Fibroblast of lung (primary cell): ENCODE measurements at regions not wholly inside any gene's neighbourhood (a gene's known extent, or its start where the extent isn't known, plus 50 kb on each side); places are given as distances from the start of the nearest gene placed in this dataset.

Experiments used
- DNase-seq, 2 donors: peaks; one replicate each; pipeline versions ENCODE4 v3.0.0 to v3.0.0-alpha.2; 2010; ENCODE audit warnings: low read depth in 2 of 2
- H2AFZ ChIP-seq: 2 replicates; pipeline ENCODE4 v1.5.1; 2012; ENCODE audit warnings: low read length, control low read depth, inconsistent platforms
- H3K27ac ChIP-seq: 2 replicates; pipeline ENCODE4 v1.5.1; 2011; ENCODE audit warnings: low read length, control low read depth; ENCODE audit not compliant: insufficient read depth
- H3K27me3 ChIP-seq: 2 replicates; pipeline ENCODE4 v1.5.1; 2011; ENCODE audit warnings: mild to moderate bottlenecking, low read length; ENCODE audit not compliant: control insufficient read depth, insufficient read depth
- H3K36me3 ChIP-seq: 2 replicates; pipeline ENCODE4 v1.5.1; 2011; ENCODE audit warnings: low read length; ENCODE audit not compliant: control insufficient read depth, insufficient read depth
- H3K4me1 ChIP-seq: 2 replicates; pipeline ENCODE4 v1.5.1; 2011; ENCODE audit warnings: low read length; ENCODE audit not compliant: control insufficient read depth, insufficient read depth; ENCODE audit errors: extremely low read depth
- H3K4me2 ChIP-seq: 2 replicates; pipeline ENCODE4 v1.5.1; 2011; ENCODE audit warnings: low read length, control low read depth; ENCODE audit not compliant: insufficient read depth; ENCODE audit errors: extremely low read depth
- H3K4me3 ChIP-seq, 4 experiments: fragments of 200-600 bp in 1 of 4; sonication (generic) in 1 of 4; replicated peaks in 1 of 4; 2 replicates each; pipeline ENCODE4 v1.5.1; 2011 to 2016; ENCODE audit warnings: low read length in 4 of 4, low read depth in 3 of 4, mild to moderate bottlenecking in 3 of 4, control low read depth in 2 of 4, inconsistent platforms in 1 of 4, mixed read lengths in 1 of 4; ENCODE audit not compliant: insufficient read depth in 1 of 4; ENCODE audit errors: control extremely low read depth in 1 of 4
- H3K79me2 ChIP-seq: 2 replicates; pipeline ENCODE4 v1.5.1; 2012; ENCODE audit warnings: mild to moderate bottlenecking, low read length, inconsistent platforms; ENCODE audit not compliant: control insufficient read depth, insufficient read depth
- H3K9ac ChIP-seq: 2 replicates; pipeline ENCODE4 v1.5.1; 2011; ENCODE audit warnings: mild to moderate bottlenecking, low read length, control low read depth; ENCODE audit not compliant: insufficient read depth
- H3K9me3 ChIP-seq: 2 replicates; pipeline ENCODE4 v1.5.1; 2012; ENCODE audit warnings: low read depth, low read length; ENCODE audit not compliant: control insufficient read depth, insufficient read depth
- H4K20me1 ChIP-seq: 2 replicates; pipeline ENCODE4 v1.5.1; 2011; ENCODE audit warnings: low read length; ENCODE audit not compliant: control insufficient read depth, insufficient read depth; ENCODE audit errors: extremely low read depth
- EZH2 ChIP-seq: IDR thresholded peaks from 2 replicates; pipeline ENCODE4 v1.5.1; 2012; ENCODE audit warnings: low read length, control low read depth, mild to moderate bottlenecking; ENCODE audit errors: missing control alignments
- TF ChIP-seq, protein P1 (sequence below), 2 donors: IDR thresholded peaks in 1 of 2; conservative IDR thresholded peaks in 1 of 2; 1 replicate in 1 of 2; 2 replicates in 1 of 2; pipeline ENCODE4 v1.5.1; 2011 to 2012; ENCODE audit warnings: low read length in 2 of 2, control low read depth in 1 of 2, inconsistent platforms in 1 of 2, low read depth in 1 of 2, mild to moderate bottlenecking in 1 of 2

DNA sequence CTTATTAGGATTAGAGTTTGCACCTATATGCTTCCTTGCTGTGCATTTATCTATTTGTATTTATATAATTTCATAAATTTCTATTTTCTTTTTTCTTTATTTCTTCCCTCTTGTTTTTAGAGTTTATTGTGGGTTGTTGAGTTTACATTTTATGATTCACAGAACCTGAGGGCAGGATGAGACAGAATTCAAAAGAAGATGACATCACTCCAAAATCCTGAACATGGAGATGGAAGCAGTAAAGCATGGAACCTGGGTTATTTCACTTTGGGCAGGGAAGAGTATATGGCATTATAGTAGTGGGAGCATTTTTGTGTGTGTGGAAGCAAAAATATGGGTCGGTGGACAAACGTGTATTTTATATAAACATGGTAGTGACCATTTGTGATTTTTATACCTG lies 157.5 kb downstream of the RFX6 start:
- H3K79me2 ChIP-seq: no peaks in the 10 kb centered on the region
- H3K4me3 ChIP-seq: no peak overlapping the region
- no peaks in the 10 kb centered on the region for H4K20me1 ChIP-seq
- no peak overlapping the region for H2AFZ ChIP-seq
- H3K27ac ChIP-seq: no peak overlapping the region
- TF ChIP-seq EZH2: no peak
- TF ChIP-seq, protein P1, sequence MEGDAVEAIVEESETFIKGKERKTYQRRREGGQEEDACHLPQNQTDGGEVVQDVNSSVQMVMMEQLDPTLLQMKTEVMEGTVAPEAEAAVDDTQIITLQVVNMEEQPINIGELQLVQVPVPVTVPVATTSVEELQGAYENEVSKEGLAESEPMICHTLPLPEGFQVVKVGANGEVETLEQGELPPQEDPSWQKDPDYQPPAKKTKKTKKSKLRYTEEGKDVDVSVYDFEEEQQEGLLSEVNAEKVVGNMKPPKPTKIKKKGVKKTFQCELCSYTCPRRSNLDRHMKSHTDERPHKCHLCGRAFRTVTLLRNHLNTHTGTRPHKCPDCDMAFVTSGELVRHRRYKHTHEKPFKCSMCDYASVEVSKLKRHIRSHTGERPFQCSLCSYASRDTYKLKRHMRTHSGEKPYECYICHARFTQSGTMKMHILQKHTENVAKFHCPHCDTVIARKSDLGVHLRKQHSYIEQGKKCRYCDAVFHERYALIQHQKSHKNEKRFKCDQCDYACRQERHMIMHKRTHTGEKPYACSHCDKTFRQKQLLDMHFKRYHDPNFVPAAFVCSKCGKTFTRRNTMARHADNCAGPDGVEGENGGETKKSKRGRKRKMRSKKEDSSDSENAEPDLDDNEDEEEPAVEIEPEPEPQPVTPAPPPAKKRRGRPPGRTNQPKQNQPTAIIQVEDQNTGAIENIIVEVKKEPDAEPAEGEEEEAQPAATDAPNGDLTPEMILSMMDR (conservative IDR thresholded peaks at IDR 0.05 in 1 of 2, IDR thresholded peaks at IDR 0.05 in 1 of 2; ENCODE audit: low read depth in 1 of 2, low read length in 2 of 2): no peak
- no peak for DNase-seq
- H3K4me1 ChIP-seq: no peaks in the 10 kb centered on the region
- H3K36me3 ChIP-seq: no peaks in the 10 kb centered on the region
- H3K27me3 ChIP-seq: no peaks in the 10 kb centered on the region
- H3K4me2 ChIP-seq: no peak overlapping the region
- no peak overlapping the region for H3K9ac ChIP-seq
- no peaks in the 10 kb centered on the region for H3K9me3 ChIP-seq

DNA sequence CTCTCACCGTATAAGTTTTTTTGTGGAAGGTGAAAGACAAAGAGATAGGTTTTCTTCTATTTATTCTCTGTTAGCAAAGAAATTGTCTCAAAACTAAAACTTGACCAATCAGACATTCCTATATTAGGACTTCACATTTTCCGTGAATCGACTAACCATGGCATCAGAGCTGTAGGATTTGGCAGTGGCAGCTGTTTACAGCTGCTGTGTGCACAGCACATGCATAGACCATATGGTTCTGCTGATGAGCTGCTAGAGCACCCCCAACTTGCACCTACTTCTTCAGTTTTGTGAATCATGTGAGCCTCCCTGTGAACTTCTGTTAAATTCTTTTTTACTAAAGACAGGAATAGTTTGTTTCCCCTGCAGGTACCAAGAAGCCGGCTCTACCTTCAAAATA lies 157.9 kb downstream of the RFX6 start:
- Histone ChIP-seq H3K4me1 (no peaks in the 10 kb centered on the region), H3K27ac (no peak overlapping the region), H3K27me3 (no peaks in the 10 kb centered on the region), H3K4me3 (no peak overlapping the region), H4K20me1 (no peaks in the 10 kb centered on the region), H2AFZ (no peak overlapping the region), H3K4me2 (no peak overlapping the region), H3K36me3 (no peaks in the 10 kb centered on the region), H3K9ac (no peak overlapping the region), H3K9me3 (no peaks in the 10 kb centered on the region), H3K79me2 (no peaks in the 10 kb centered on the region)
- TF ChIP-seq, protein P1 (conservative IDR thresholded peaks at IDR 0.05 in 1 of 2, IDR thresholded peaks at IDR 0.05 in 1 of 2; ENCODE audit: low read depth in 1 of 2, low read length in 2 of 2): no peak
- TF ChIP-seq EZH2: no peak
- DNase-seq: no peak

DNA sequence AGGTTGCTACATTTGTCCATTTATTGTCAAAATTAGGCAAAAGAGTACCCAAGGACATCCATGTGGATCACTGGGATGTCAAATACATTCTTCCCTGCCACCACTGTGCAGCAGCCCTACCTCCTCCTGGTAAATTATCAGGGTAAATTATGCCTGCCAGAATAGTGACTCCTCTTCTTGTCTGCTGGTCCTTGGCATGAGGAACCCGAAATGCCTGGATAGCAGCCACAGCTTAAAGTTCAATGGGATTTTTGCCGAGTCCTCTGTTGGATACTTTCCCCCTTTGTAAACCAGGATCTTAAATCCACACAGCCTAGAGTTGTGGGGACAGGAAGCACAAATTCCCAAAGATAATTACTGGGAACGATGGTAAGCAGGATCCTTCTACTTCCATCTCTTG lies 173.3 kb downstream of the RFX6 start:
- Histone ChIP-seq H3K9me3 (no peaks in the 10 kb centered on the region), H3K4me3 (no peak overlapping the region), H2AFZ (no peak overlapping the region), H3K4me1 (no peaks in the 10 kb centered on the region), H3K9ac (no peak overlapping the region), H3K27me3 (no peaks in the 10 kb centered on the region), H4K20me1 (no peaks in the 10 kb centered on the region), H3K79me2 (no peaks in the 10 kb centered on the region), H3K27ac (no peak overlapping the region), H3K4me2 (no peak overlapping the region), H3K36me3 (no peaks in the 10 kb centered on the region)
- TF ChIP-seq EZH2: no peak
- TF ChIP-seq, protein P1 (conservative IDR thresholded peaks at IDR 0.05 in 1 of 2, IDR thresholded peaks at IDR 0.05 in 1 of 2; ENCODE audit: low read depth in 1 of 2, low read length in 2 of 2): no peak
- no peak for DNase-seq
